Calu3 (cell line): ENCODE measurements at regions not wholly inside any gene's neighbourhood (a gene's known extent, or its start where the extent isn't known, plus 50 kb on each side); places are given as distances from the start of the nearest gene placed in this dataset.

Source experiments
- BruUV-seq: library from RNA; stranded (reverse); fragments of 400-500 nt; replicated peaks from 2 replicates; lab custom pipeline; 2021; lab: Mats Ljungman, UMichigan
- CTCF ChIA-PET: fragments of 300-600 bp; sonication (Branson Sonifier 250); formaldehyde crosslinking; loops from one replicate; lab custom pipeline; 2022; ENCODE audit warnings: antibody characterized with exemption; lab: Charles Lee
- DNase-seq: peaks from one replicate; pipeline ENCODE4 v3.0.0; 2022
- H3K27ac Mint-ChIP-seq: one replicate; pipeline ENCODE4 v1.8.0; 2022; ENCODE audit warnings: mixed read lengths; ENCODE audit not compliant: unreplicated experiment
- H3K27me3 Mint-ChIP-seq: one replicate; pipeline ENCODE4 v1.8.0; 2022; ENCODE audit warnings: mixed read lengths; ENCODE audit not compliant: unreplicated experiment
- H3K36me3 Mint-ChIP-seq: one replicate; pipeline ENCODE4 v1.8.0; 2022; ENCODE audit warnings: mild to moderate bottlenecking, moderate library complexity, mixed read lengths; ENCODE audit not compliant: insufficient read depth, unreplicated experiment
- H3K4me1 Mint-ChIP-seq: one replicate; pipeline ENCODE4 v1.8.0; 2022; ENCODE audit warnings: mild to moderate bottlenecking, low read depth, mixed read lengths; ENCODE audit not compliant: unreplicated experiment
- H3K4me3 Mint-ChIP-seq: one replicate; pipeline ENCODE4 v1.8.0; 2022; ENCODE audit warnings: mild to moderate bottlenecking, low read depth, moderate library complexity, mixed read lengths; ENCODE audit not compliant: unreplicated experiment
- H3K9me3 Mint-ChIP-seq: one replicate; pipeline ENCODE4 v1.8.0; 2022; ENCODE audit warnings: low read depth, mixed read lengths; ENCODE audit not compliant: unreplicated experiment
- intact Hi-C: fragments of 100-400 bp; cut with micrococcal nuclease; formaldehyde crosslinking; loops from one replicate; pipeline ENCODE4 v1.10.0; 2022; ENCODE audit not compliant: unreplicated experiment
- TF ChIP-seq, protein P1 (sequence below): fragments of 200-600 bp; IDR thresholded peaks from one replicate; pipeline ENCODE4 v1.8.0; 2022; ENCODE audit warnings: antibody characterized with exemption; ENCODE audit not compliant: unreplicated experiment

DNA sequence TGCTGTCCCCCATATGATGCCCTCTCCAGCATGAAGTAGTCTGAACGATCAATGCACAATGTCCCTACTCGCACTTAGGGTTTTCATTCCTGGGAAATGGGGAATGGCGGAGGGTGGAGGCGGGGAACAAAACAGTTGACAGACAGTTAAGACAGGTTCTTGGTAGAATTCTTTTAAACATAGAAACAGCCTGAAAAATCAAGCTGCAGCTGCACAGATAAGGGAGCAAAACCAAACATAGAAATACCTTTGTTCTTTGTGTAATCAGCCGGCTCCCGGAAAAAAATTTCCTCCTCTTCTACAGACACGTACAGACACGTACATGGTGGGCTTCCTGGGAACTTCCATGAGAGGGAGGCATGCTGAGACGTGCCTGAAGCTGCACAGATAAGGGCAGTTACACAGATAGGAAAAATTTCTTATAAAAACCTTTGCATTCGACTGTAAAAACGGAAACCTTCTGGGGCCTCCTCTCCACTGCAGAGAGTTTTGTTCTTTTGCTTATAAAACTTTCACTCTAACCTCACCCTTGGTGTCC lies 662.4 kb upstream of the PTPRD start:
- Mint-ChIP-seq H3K4me1 (no peaks in the 10 kb centered on the region), H3K27me3 (no peaks in the 10 kb centered on the region), H3K4me3 (no peak overlapping the region), H3K36me3 (no peaks in the 10 kb centered on the region), H3K9me3 (peaks cover 2% of the 10 kb centered on the region), H3K27ac (no peak overlapping the region)
- no peak for DNase-seq
- intact Hi-C loops: no loop called here
- BruUV-seq: no TSS peak
- TF ChIP-seq, protein P1, sequence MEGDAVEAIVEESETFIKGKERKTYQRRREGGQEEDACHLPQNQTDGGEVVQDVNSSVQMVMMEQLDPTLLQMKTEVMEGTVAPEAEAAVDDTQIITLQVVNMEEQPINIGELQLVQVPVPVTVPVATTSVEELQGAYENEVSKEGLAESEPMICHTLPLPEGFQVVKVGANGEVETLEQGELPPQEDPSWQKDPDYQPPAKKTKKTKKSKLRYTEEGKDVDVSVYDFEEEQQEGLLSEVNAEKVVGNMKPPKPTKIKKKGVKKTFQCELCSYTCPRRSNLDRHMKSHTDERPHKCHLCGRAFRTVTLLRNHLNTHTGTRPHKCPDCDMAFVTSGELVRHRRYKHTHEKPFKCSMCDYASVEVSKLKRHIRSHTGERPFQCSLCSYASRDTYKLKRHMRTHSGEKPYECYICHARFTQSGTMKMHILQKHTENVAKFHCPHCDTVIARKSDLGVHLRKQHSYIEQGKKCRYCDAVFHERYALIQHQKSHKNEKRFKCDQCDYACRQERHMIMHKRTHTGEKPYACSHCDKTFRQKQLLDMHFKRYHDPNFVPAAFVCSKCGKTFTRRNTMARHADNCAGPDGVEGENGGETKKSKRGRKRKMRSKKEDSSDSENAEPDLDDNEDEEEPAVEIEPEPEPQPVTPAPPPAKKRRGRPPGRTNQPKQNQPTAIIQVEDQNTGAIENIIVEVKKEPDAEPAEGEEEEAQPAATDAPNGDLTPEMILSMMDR: no peak
- CTCF ChIA-PET: no interaction called here

DNA sequence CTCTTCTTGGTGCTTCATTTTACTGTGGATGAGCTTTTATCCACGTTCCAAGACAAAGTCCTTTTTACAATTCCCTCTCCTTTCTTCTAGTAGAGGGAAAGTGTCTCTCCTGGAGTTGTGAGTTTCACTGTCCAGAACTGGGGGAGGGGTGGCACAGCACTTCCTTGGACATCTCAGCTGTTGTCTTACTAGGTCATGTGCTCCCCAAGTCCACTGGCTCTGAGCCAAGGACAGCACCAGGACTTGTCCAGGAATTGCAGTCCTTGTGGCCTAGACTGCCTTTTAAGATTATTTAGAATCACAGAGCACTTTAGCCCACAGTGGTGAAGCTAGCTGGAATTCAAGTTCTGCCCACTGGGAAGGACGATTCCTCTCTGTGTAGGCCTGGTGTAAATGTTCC lies 700.2 kb upstream of the PTPRD start:
- intact Hi-C loops: no loop called here
- Mint-ChIP-seq H3K4me3 (no peak overlapping the region), H3K9me3 (peaks cover 9% of the 10 kb centered on the region), H3K27ac (no peak overlapping the region), H3K27me3 (no peaks in the 10 kb centered on the region), H3K4me1 (no peaks in the 10 kb centered on the region), H3K36me3 (no peaks in the 10 kb centered on the region)
- CTCF ChIA-PET: no interaction called here
- TF ChIP-seq, protein P1: no peak
- BruUV-seq: no TSS peak
- DNase-seq: no peak

DNA sequence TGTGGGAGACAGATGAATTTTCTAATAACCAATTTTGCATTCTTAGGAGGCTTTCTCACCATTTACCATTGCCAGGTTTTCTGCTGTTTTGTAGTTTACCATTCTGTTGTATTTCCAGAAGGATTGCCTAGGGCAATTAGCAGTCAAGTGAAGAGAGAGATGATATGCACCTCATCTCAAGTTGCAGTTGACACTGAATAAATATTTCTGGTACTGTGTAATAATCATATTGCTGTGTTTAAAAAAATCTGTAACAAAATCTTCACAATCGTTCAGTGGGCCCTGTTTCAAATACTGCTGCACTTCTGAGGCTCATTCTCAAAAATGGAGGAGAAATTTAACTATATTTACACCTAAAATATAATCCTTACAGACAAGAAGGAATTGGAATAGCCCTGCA lies 706.1 kb upstream of the PTPRD start:
- H3K36me3 Mint-ChIP-seq: no peaks in the 10 kb centered on the region
- no peaks in the 10 kb centered on the region for H3K27me3 Mint-ChIP-seq
- TF ChIP-seq, protein P1: no peak
- peaks cover 2% of the 10 kb centered on the region for H3K9me3 Mint-ChIP-seq
- H3K4me1 Mint-ChIP-seq: no peaks in the 10 kb centered on the region
- DNase-seq: no peak
- BruUV-seq: no TSS peak
- no peak overlapping the region for H3K27ac Mint-ChIP-seq
- CTCF ChIA-PET: no interaction called here
- no peak overlapping the region for H3K4me3 Mint-ChIP-seq
- intact Hi-C loops: no loop called here

DNA sequence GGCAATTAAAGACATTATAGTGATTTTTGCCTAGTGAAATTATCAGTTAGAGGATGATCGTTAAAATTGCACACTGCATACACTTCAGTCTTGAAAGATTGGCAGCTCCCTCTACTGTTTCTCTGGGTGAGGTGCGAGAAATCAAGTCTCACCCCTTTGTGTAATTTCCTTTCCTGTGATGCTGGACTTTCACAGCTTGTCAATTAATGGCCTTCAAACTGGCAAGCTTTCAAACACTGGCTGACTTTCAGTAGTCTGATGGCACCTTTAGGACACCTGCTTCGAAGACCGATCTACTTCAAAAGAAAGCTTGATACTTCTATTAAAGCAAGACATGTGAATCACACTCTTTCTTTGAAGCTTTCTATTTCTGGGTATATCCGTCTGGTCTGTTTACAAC lies 706.7 kb upstream of the PTPRD start:
- H3K36me3 Mint-ChIP-seq: no peaks in the 10 kb centered on the region
- H3K27ac Mint-ChIP-seq: no peak overlapping the region
- H3K27me3 Mint-ChIP-seq: no peaks in the 10 kb centered on the region
- no peaks in the 10 kb centered on the region for H3K4me1 Mint-ChIP-seq
- intact Hi-C loops: no loop called here
- peaks cover 2% of the 10 kb centered on the region for H3K9me3 Mint-ChIP-seq
- H3K4me3 Mint-ChIP-seq: no peak overlapping the region
- CTCF ChIA-PET: no interaction called here
- no TSS peak for BruUV-seq
- TF ChIP-seq, protein P1: no peak
- DNase-seq: no peak
